ENCODE measurements at regions not wholly inside any gene's neighbourhood (a gene's known extent, or its start where the extent isn't known, plus 50 kb on each side); places are given as distances from the start of the nearest gene placed in this dataset.
"Not testable (repeated sequence)": the region's sequence is repeated elsewhere in the genome, so short reads cannot be mapped to it uniquely, and the experiment has no call there.

DNA sequence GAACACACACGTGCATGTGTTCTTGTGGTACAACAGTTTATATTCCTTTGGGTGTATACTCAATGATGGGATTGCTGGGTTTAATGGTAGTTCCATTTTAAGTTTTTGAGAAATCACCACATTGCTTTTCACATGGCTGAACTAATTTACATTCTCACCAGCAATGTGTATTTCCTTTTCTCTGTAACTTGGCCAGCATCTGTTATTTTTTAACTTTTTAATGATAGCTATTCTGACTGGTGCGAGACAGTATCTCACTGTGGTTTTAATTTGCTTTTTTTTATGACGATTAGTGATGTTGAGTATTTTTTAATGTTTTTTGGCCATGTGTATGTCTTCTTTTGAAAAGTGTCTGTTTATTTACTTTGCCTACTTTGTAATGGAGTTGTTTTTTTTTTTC is 256.6 kb downstream of the ZWINT start:
- Histone ChIP-seq H3K36me3 (ENCODE audit: insufficient read depth in 1 of 2, low read depth in 1 of 2) (no peaks in the 10 kb centered on the region), H3K4me3 (no peak overlapping the region), H3K27me3 (ENCODE audit: insufficient read depth in 3 of 3, low read length in 2 of 3) (no peaks in the 10 kb centered on the region), H3K9me3 (no peaks in the 10 kb centered on the region), H3K4me1 (no peaks in the 10 kb centered on the region), H3K27ac (no peak overlapping the region)
- DNase-seq = no peak
- WGBS, 3 donors = 69 to 84% (median 81%) methylated on average over 3 of the region's 3 CpGs
- TF ChIP-seq, protein P1, sequence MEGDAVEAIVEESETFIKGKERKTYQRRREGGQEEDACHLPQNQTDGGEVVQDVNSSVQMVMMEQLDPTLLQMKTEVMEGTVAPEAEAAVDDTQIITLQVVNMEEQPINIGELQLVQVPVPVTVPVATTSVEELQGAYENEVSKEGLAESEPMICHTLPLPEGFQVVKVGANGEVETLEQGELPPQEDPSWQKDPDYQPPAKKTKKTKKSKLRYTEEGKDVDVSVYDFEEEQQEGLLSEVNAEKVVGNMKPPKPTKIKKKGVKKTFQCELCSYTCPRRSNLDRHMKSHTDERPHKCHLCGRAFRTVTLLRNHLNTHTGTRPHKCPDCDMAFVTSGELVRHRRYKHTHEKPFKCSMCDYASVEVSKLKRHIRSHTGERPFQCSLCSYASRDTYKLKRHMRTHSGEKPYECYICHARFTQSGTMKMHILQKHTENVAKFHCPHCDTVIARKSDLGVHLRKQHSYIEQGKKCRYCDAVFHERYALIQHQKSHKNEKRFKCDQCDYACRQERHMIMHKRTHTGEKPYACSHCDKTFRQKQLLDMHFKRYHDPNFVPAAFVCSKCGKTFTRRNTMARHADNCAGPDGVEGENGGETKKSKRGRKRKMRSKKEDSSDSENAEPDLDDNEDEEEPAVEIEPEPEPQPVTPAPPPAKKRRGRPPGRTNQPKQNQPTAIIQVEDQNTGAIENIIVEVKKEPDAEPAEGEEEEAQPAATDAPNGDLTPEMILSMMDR (IDR thresholded peaks at IDR 0.05) = no peak
- no peak for ATAC-seq
- intact Hi-C loops (cut with DNase I) = no loop called here

DNA sequence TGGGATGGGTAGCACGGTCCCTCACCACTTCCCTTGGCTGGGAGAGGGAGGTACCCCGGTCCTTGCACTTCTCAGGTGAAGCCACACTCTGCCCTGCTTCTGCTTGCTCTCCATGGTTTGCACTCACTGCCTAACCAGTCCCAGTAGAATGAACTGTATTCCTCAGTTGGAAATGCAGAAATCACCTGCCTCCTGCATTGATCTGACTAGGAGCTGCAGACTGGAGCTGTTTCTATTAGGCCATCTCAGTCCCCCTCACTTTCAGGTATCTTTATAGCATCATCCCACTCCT is 264.9 kb downstream of the ZWINT start:
- no peak for DNase-seq
- intact Hi-C loops (cut with DNase I) = no loop called here
- H3K9me3 ChIP-seq = no peaks in the 10 kb centered on the region
- TF ChIP-seq, protein P1 (IDR thresholded peaks at IDR 0.05) = no peak
- H3K36me3 ChIP-seq (ENCODE audit: insufficient read depth in 1 of 2, low read depth in 1 of 2) = no peaks in the 10 kb centered on the region
- H3K4me3 ChIP-seq = no peak overlapping the region
- H3K4me1 ChIP-seq = no peaks in the 10 kb centered on the region
- ATAC-seq = no peak
- 68 to 89% (median 74%) methylated on average over 2 of the region's 2 CpGs for WGBS, 3 donors
- no peak overlapping the region for H3K27ac ChIP-seq
- H3K27me3 ChIP-seq (ENCODE audit: insufficient read depth in 3 of 3, low read length in 2 of 3) = no peaks in the 10 kb centered on the region

DNA sequence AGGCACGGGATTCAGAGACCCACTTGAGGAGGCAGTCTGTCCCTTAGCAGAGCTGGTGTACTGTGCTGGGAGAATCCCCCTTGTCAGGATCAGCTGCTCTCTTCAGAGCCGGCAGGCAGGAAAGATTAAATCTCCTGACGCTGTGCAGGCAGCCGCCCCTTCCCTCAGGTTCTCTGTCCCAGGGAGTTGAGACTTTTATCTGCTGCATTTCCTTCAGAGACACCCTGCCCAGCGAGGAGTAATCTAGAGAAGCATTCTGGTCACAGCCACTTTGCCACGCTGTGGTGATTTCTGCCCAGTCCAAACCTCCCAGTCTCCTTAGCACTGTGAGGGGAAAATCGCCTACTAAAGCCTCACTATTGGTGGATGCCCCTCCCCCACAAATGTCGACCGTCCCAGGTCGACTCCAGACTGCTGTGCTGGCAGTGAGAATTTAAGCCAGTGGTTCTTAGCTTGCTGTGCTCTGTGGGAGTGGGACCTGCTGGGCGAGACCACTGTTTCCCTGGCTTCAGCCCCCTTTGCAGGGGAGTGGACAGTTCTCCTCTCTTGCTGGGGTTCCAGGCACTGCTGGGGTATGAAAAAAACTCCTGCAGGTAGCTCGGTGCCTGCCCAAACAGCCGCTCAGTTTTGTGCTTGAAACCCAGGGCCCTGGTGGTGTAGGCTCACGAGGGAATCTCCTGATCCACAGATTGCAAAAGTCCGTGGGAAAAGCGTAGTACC is 265.4 kb downstream of the ZWINT start:
- H3K4me3 ChIP-seq = no peak overlapping the region
- no peak for ATAC-seq
- TF ChIP-seq, protein P1 (IDR thresholded peaks at IDR 0.05) = no peak
- H3K27me3 ChIP-seq (ENCODE audit: insufficient read depth in 3 of 3, low read length in 2 of 3) = no peaks in the 10 kb centered on the region
- intact Hi-C loops (cut with DNase I) = no loop called here
- WGBS, 3 donors = 65 to 73% (median 70%) methylated on average over 16 of the region's 16 CpGs
- DNase-seq = peak in 1 of 2 donors; percentile 36
- no peaks in the 10 kb centered on the region for H3K36me3 ChIP-seq (ENCODE audit: insufficient read depth in 1 of 2, low read depth in 1 of 2)
- H3K4me1 ChIP-seq = no peaks in the 10 kb centered on the region
- H3K27ac ChIP-seq = no peak overlapping the region
- no peaks in the 10 kb centered on the region for H3K9me3 ChIP-seq

DNA sequence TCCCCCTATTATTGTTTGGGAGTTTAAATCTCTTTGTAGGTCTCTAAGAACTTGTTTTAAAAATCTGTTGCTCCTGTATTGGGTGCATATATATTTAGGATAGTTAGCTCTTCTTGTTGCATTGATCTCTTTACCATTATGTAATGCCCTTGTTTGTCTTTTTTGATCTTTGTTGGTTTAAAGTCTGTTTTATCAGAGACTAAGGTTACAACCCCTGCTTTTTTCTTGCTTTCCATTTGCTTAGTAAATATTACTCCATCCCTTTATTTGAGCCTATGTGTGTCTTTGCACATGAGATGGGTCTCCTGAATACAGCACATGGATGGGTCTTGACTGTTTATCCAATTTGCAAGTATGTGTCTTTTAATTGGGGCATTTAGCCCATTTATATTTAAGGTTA is 267.4 kb downstream of the ZWINT start:
- intact Hi-C loops (cut with DNase I) = not testable (repeated sequence)

DNA sequence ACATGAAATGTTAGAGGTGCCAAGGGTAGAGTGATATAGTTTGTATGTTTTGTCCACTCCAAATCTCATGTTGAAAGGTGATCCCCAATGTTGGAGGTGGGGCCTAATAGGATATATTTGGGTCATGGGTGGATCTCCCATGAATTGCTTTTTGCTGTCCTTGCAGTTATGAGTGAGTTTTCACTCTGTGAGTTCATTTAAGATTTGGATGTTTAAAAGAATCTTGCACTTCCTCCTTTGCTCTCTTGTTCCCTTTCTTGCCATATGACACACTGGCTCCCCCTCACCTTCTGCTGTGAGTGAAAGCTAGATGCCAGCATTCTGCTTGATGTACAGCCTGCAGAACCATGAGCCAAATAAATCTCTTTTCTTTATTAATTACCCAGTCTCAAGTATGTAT is 269.2 kb downstream of the ZWINT start:
- DNase-seq (no peak), ATAC-seq (no peak)
- TF ChIP-seq, protein P1 (IDR thresholded peaks at IDR 0.05) = no peak
- H3K27me3 ChIP-seq (ENCODE audit: insufficient read depth in 3 of 3, low read length in 2 of 3) = no peaks in the 10 kb centered on the region
- no peaks in the 10 kb centered on the region for H3K9me3 ChIP-seq
- no peaks in the 10 kb centered on the region for H3K36me3 ChIP-seq (ENCODE audit: insufficient read depth in 1 of 2, low read depth in 1 of 2)
- H3K27ac ChIP-seq = no peak overlapping the region
- H3K4me3 ChIP-seq = no peak overlapping the region
- H3K4me1 ChIP-seq = no peaks in the 10 kb centered on the region
- intact Hi-C loops (cut with DNase I) = no loop called here

More for the DNA sequence above, 267.4 kb downstream of the ZWINT start:
- H3K36me3 ChIP-seq (ENCODE audit: insufficient read depth in 1 of 2, low read depth in 1 of 2); DNase-seq; H3K4me3 ChIP-seq; H3K27me3 ChIP-seq (ENCODE audit: insufficient read depth in 3 of 3, low read length in 2 of 3); ATAC-seq; H3K4me1 ChIP-seq; H3K27ac ChIP-seq; H3K9me3 ChIP-seq: not testable (repeated sequence)

All from psoas muscle (tissue), 7 donors.